Activated CD4-positive, CD25-positive, alpha-beta regulatory T cell treated with anti-CD3 and anti-CD28 coated beads, Interleukin-2, amount 50 U/mL, for 72 hours (primary cell): ENCODE measurements at regions not wholly inside any gene's neighbourhood (a gene's known extent, or its start where the extent isn't known, plus 50 kb on each side); places are given as distances from the start of the nearest gene placed in this dataset.
"Not testable (repeated sequence)": the region's sequence is repeated elsewhere in the genome, so short reads cannot be mapped to it uniquely, and the experiment has no call there.

Experiments used
- DNase-seq: peaks from one replicate; pipeline ENCODE4 v3.0.0; 2021

- no peak for DNase-seq
Observed at GRCh38 chr3:135560847-135561246, 404.7 kb upstream of the PPP2R3A start.

DNA sequence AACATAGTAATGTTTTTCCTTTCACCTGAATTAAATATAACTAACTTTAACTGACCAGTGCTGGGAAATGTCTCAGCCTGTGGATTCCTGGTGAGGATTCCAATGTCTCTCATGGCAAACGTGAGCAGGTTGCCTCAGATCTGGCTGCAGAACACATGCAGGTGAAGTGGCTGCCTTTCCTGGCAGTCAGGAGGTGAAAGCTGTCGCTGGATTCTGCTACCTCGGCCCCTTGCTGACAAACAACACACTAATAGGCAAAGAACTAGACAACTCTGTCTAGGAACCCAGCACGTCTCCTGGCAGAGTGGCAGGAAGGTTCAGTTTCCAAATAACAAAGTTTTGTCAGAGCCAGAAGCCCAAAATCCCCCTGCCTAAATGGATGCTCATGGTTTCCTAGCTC is 400.8 kb upstream of the PPP2R3A start:
- no peak for DNase-seq

- no peak for DNase-seq
Observed at GRCh38 chr3:135565546-135565945, 400.0 kb upstream of the PPP2R3A start.

DNA sequence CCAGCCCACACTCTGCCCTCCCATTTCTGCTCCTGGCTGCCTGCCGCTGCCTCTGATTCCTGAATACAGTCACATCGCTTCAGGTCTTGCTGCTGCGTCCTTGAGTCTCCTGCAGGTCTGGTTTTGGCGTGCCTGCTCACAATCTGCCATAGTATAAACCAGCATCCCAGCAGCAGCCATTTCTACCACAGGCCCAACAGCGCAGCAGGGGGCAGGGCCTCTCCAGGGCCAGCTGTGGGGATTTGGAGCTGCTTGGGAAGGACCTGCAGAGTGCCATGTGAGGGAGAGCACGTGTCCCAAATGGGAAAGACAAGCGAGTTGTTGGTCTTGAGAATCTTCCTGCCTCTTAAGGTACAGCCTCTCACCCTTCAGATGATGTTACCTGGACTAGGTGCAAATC is 398.3 kb upstream of the PPP2R3A start:
- no peak for DNase-seq

GRCh38 chr3:135576751-135577150 is 388.8 kb upstream of the PPP2R3A start:
- no peak for DNase-seq

- no peak for DNase-seq
Observed at GRCh38 chr3:135581806-135582205, 383.7 kb upstream of the PPP2R3A start.

DNA sequence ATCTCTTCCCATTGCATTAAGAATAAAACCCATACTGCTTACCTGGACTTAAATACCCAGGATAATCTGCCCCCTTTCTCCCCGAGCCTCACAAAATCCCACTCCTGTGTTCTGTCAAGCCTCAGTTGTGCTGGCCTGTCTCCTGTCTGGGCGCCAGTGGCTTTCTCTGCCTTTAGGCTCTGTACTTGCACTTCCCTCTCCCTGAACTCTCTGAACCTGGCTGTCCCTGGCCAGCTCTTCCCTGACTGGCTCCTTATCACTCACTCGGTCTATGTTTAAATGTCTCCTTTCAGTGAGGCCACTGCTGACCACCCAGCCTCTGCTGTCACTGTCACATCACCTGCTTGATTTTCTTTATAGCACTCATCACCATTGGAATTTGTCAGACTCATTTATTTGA is 382.7 kb upstream of the PPP2R3A start:
- no peak for DNase-seq

DNA sequence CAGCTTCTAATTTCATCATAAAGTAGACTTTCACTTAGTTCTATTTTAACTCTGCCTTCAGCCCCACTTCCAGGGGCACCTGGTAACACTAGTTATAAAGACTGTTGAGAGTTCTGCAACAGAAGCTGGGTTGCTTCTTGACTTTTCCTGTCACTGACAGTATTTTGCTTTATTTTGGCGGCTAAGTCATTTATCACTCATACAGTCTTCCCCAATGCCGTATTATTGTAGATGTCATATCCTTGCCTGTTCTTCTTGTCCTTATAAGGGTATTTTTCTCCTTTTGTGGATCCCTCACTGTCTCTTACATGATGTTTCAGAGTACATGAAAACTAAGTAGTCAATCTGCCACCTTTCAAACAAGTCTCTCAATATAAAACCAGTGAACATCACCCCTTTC is 369.0 kb upstream of the PPP2R3A start:
- no peak for DNase-seq

GRCh38 chr3:135597855-135598254 is 367.7 kb upstream of the PPP2R3A start:
- no peak for DNase-seq

DNA sequence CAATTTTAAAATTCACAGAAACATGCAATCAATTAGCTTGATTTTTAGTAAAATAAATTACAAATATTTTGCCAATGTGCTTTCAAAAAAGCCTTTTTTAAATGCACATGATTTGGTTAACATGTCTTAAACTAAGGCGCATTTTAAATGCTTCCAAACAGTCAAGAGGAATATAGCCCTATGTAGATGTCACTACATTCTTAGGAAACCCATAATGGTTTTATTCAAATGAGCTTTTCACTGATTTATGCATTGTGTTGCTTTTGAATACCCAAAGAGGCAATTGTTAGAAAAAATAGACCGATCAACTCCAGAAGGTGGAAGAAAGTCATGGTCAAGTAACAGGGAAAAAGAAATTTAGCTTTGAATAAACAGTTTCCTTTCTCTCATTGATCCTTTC is 366.9 kb upstream of the PPP2R3A start:
- DNase-seq, result no peak

GRCh38 chr3:135604512-135604911 is 361.0 kb upstream of the PPP2R3A start:
- not testable (repeated sequence) for DNase-seq

GRCh38 chr3:135618123-135618522 is 347.4 kb upstream of the PPP2R3A start:
- DNase-seq, result no peak

DNA sequence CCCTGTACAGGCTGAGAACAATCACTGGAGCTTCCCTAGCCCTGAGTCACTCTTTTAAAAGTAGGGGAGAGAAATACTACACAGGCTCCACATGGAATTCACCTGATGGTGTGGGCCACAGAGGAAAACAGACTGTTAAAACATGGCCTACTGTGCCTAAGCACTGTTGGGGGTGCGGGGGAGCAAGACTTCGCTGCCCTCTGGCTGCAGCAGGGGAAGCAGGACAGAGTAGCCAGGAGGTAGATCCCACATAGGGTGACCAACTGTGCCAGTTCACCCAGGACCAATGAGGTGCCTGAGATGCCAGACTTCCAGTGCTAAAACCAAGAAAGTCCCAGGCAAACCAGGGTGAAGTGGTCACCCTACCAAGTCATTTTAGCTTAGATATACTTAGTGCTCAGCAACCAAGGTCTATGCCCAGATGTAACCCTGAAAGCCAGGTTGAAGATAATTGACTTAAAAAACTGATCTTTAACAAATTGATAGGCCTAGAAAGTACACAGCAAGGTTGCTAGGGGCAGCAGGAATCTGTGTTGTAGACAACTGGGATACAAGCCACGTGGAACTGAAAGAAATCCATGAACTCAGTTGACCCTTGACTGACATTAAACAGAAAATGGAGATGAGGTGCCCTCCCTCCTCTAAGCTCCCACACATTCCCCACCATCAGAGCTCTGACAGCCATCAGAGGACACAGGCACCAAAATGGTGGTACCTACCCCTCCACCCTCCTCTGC is 344.2 kb upstream of the PPP2R3A start:
- DNase-seq, result no peak

DNA sequence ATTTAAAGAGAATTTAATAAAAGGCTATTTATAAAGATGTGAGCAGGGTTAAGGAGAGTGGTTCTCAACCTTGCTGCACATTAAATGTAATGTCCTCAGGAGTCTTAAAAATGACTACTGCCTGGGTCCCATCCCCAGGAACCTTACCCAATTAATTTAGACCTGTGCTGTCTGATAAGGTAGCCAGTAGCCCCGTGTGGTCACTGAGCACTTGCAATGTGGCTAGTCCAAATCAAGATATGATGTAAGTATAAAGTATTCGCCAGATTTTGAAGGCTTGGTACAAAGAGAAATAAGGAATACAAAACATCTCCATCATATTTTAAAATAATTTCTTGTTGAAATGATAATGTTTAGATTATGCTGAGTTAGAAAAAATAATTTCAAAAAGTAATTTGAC is 343.3 kb upstream of the PPP2R3A start:
- no peak for DNase-seq

- no peak for DNase-seq
Observed at GRCh38 chr3:135622656-135623055, 342.9 kb upstream of the PPP2R3A start.

DNA sequence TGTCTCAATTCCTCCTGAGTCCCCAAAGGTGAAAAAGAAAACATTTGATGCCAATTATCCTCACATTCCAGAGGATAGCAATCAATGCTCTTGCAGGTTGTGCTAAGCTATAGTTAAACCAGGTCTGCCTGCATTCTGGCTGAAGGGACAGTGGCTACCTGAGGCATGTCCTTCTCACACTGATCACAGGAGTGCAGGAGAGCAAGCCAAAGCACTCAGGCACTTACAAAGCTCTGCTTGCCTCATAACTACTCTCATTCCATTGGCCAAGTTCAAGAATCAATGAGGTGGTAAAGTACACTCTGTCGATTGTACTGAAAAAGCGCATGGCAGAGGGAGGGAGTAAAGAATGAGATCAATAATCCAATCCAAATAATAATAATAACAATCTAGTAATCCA is 342.0 kb upstream of the PPP2R3A start:
- no peak for DNase-seq

- DNase-seq, result no peak
Observed at GRCh38 chr3:135627057-135627456, 338.5 kb upstream of the PPP2R3A start.

- DNase-seq, result no peak
Observed at GRCh38 chr3:135629701-135630408, 335.7 kb upstream of the PPP2R3A start.

DNA sequence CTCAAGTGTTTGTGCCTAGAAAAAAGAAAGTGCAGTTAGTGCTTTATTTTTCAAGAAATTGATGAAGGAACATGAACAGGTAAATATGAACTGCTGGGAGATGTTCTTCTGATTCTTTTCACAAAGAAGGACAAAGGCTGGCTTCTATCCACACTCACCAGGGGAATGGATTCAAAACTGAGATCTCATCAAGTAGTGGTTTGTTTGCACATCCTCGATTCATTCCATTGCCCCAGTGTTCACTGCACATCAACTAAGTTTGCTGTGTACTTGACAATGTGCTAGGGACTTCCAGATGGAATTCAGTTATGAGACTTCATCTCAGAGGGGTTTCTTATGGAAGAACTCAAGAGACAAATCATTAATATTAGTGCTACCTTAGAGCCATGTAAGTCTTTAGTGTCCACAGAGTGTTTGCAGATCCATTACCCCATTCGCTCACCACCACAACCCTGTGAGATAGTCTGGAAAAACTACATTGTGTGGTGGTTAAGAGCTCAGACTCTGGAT is 332.9 kb upstream of the PPP2R3A start:
- no peak for DNase-seq

- no peak for DNase-seq
Observed at GRCh38 chr3:135633078-135633477, 332.4 kb upstream of the PPP2R3A start.

- no peak for DNase-seq
Observed at GRCh38 chr3:135636596-135636995, 328.9 kb upstream of the PPP2R3A start.

DNA sequence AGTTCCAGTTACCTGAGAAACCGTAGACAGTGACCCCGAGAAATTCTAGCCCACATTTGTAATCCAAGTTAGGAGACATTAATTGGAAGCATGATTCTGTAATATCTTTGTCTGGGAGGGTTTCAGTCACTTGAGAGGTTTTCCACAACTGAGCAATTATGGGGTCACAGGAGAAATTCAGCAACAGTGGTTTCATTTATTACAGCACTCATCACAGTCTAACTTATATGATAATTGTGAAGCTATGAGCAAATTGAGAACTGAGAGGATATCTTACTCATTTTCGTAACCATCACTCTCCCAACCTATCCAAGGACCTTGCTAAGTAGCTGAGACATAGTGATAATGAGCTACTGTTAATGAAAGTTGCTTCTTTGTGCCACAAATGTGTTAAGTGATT is 328.5 kb upstream of the PPP2R3A start:
- no peak for DNase-seq

- DNase-seq, result no peak
Observed at GRCh38 chr3:135641761-135642160, 323.8 kb upstream of the PPP2R3A start.

DNA sequence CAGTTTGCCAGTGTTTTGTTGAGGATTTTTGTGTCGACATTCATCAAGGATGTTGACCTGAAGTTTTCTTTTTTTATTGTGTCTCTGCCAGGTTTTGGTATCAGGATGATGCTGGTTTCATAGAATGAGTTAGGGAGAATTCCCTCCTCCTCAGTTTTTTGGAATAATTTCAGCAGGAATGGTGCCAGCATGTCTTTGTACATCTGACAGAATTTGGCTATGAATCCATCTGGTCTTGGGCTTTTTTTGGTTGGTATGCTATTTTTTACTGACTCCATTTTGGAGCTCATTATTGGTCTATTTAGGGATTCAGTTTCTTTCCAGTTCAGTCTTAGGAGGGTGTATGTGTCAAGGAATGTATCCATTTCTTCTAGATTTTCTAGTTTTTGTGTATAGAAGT is 320.0 kb upstream of the PPP2R3A start:
- no peak for DNase-seq

- no peak for DNase-seq
Observed at GRCh38 chr3:135646873-135647272, 318.7 kb upstream of the PPP2R3A start.
